ENCODE measurements at regions not wholly inside any gene's neighbourhood (a gene's known extent, or its start where the extent isn't known, plus 50 kb on each side); places are given as distances from the start of the nearest gene placed in this dataset.

GRCh38 chr16:86809458-86809955 is 231.2 kb downstream of the FOXL1 start:
- Histone ChIP-seq H3K4me3 (ENCODE audit: low read depth in 1 of 3, low read length in 3 of 3) (no peak overlapping the region), H3K4me1 (ENCODE audit: control insufficient read depth in 4 of 4, insufficient read depth in 4 of 4, low read length in 3 of 4) (no peaks in the 10 kb centered on the region), H3K36me3 (ENCODE audit: control insufficient read depth in 4 of 4, insufficient read depth in 3 of 4, low read depth in 1 of 4, low read length in 3 of 4) (no peaks in the 10 kb centered on the region), H3K27me3 (ENCODE audit: control insufficient read depth in 4 of 4, insufficient read depth in 4 of 4, low read length in 3 of 4) (peaks cover 0 to 5% (median 2%) of the 10 kb centered on the region in 4 donors), H3K27ac (ENCODE audit: low read depth in 1 of 2, low read length in 2 of 2) (no peak overlapping the region), H3K9ac (ENCODE audit: low read depth in 1 of 2, low read length in 2 of 2) (no peak overlapping the region), H3K9me3 (ENCODE audit: control insufficient read depth in 4 of 4, low read length in 3 of 4) (no peaks in the 10 kb centered on the region)
- no peak for DNase-seq (ENCODE audit: low spot score)
- 64% methylated on average over 8 of the region's 8 CpGs for WGBS
- TF ChIP-seq ATF3 (IDR thresholded peaks at IDR 0.05) (no peak), RAD21 (IDR thresholded peaks at IDR 0.05) (no peak)

GRCh38 chr16:86810062-86810461 is 231.7 kb downstream of the FOXL1 start:
- H3K9me3 ChIP-seq (ENCODE audit: control insufficient read depth in 4 of 4, low read length in 3 of 4) = no peaks in the 10 kb centered on the region
- WGBS = 73% methylated on average over 2 of the region's 2 CpGs
- TF ChIP-seq YY1 (IDR thresholded peaks at IDR 0.05) = no peak
- TF ChIP-seq HNF4A (conservative IDR thresholded peaks at IDR 0.05) = no peak
- TF ChIP-seq ZBTB33 (IDR thresholded peaks at IDR 0.05) = no peak
- TF ChIP-seq RXRA (IDR thresholded peaks at IDR 0.05) = no peak
- no peak for TF ChIP-seq FOXA1 (IDR thresholded peaks at IDR 0.05)
- TF ChIP-seq JUND (IDR thresholded peaks at IDR 0.05) = no peak
- TF ChIP-seq HNF4G (IDR thresholded peaks at IDR 0.05) = no peak
- TF ChIP-seq ATF3 (IDR thresholded peaks at IDR 0.05) = no peak
- TF ChIP-seq GABPA (IDR thresholded peaks at IDR 0.05 in 1 of 2, conservative IDR thresholded peaks at IDR 0.05 in 1 of 2) = no peak
- no peak for TF ChIP-seq TAF1 (conservative IDR thresholded peaks at IDR 0.05)
- TF ChIP-seq NR2F2 (IDR thresholded peaks at IDR 0.05) = no peak
- TF ChIP-seq REST (IDR thresholded peaks at IDR 0.05) = no peak
- no peak for TF ChIP-seq FOXA2 (IDR thresholded peaks at IDR 0.05)
- no peak for TF ChIP-seq MAX (IDR thresholded peaks at IDR 0.05)
- no peak for TF ChIP-seq EGR1 (IDR thresholded peaks at IDR 0.05; ENCODE audit: low read depth in 2 of 2)

More at GRCh38 chr16:86810062-86810461, 231.7 kb downstream of the FOXL1 start:
- no peak for DNase-seq (ENCODE audit: low spot score)
- no peak overlapping the region for H3K27ac ChIP-seq (ENCODE audit: low read depth in 1 of 2, low read length in 2 of 2)
- no peak overlapping the region for H3K4me3 ChIP-seq (ENCODE audit: low read depth in 1 of 3, low read length in 3 of 3)
- no peaks in the 10 kb centered on the region for H3K36me3 ChIP-seq (ENCODE audit: control insufficient read depth in 4 of 4, insufficient read depth in 3 of 4, low read depth in 1 of 4, low read length in 3 of 4)
- H3K4me1 ChIP-seq (ENCODE audit: control insufficient read depth in 4 of 4, insufficient read depth in 4 of 4, low read length in 3 of 4) = no peaks in the 10 kb centered on the region
- no peak overlapping the region for H3K9ac ChIP-seq (ENCODE audit: low read depth in 1 of 2, low read length in 2 of 2)
- peaks cover 0 to 6% (median 3%) of the 10 kb centered on the region in 4 donors for H3K27me3 ChIP-seq (ENCODE audit: control insufficient read depth in 4 of 4, insufficient read depth in 4 of 4, low read length in 3 of 4)

Data from liver (tissue), 7 donors.